GM06990 (cell line): ENCODE measurements at regions not wholly inside any gene's neighbourhood (a gene's known extent, or its start where the extent isn't known, plus 50 kb on each side); places are given as distances from the start of the nearest gene placed in this dataset.
"Not testable (repeated sequence)": the region's sequence is repeated elsewhere in the genome, so short reads cannot be mapped to it uniquely, and the experiment has no call there.

ENCODE experiments used
- DNase-seq: peaks from one replicate; pipeline ENCODE4 v3.0.0-alpha.2; 2011; ENCODE audit not compliant: insufficient read length; ENCODE audit errors: extremely low read depth
- H3K27me3 ChIP-seq: replicated peaks from 2 replicates; pipeline ENCODE4 v1.6.0; 2011; ENCODE audit warnings: low read length; ENCODE audit not compliant: control insufficient read depth, insufficient read depth
- H3K36me3 ChIP-seq: 2 replicates; pipeline ENCODE4 v1.5.1; 2011; ENCODE audit warnings: low read length; ENCODE audit not compliant: control insufficient read depth, insufficient read depth
- H3K4me3 ChIP-seq: replicated peaks from 2 replicates; pipeline ENCODE4 v1.5.1; 2011; ENCODE audit warnings: low read depth, mild to moderate bottlenecking, control low read depth, low read length
- TF ChIP-seq, protein P1 (sequence below): IDR thresholded peaks from 2 replicates; pipeline ENCODE4 v1.5.1; 2011; ENCODE audit warnings: low read length, control low read depth, mild to moderate bottlenecking, inconsistent platforms; ENCODE audit not compliant: insufficient read depth, poor library complexity, severe bottlenecking

DNA sequence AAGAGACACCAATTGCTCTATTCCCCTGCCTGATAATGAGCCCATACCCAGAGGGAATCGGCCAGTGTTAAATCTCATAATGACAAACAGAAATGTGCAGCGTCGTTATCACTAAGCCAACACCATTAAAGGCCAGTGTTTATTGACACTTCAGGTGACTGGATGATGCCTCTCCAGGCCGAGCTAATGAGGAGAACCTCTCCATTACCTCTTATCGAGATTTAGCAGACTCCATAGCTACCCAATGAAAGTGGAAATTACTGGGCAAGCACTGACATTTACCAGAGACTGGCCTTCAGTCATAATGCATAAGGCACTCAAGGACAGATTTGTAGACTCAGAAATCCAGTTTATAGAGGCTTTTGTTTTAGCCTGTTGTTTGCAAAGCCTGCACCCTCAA lies 669.5 kb downstream of the MAFB start:
- DNase-seq, result no peak
- TF ChIP-seq, protein P1, sequence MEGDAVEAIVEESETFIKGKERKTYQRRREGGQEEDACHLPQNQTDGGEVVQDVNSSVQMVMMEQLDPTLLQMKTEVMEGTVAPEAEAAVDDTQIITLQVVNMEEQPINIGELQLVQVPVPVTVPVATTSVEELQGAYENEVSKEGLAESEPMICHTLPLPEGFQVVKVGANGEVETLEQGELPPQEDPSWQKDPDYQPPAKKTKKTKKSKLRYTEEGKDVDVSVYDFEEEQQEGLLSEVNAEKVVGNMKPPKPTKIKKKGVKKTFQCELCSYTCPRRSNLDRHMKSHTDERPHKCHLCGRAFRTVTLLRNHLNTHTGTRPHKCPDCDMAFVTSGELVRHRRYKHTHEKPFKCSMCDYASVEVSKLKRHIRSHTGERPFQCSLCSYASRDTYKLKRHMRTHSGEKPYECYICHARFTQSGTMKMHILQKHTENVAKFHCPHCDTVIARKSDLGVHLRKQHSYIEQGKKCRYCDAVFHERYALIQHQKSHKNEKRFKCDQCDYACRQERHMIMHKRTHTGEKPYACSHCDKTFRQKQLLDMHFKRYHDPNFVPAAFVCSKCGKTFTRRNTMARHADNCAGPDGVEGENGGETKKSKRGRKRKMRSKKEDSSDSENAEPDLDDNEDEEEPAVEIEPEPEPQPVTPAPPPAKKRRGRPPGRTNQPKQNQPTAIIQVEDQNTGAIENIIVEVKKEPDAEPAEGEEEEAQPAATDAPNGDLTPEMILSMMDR, result no peak
- no peak overlapping the region for H3K4me3 ChIP-seq
- no peaks in the 10 kb centered on the region for H3K27me3 ChIP-seq
- H3K36me3 ChIP-seq, result no peaks in the 10 kb centered on the region

DNA sequence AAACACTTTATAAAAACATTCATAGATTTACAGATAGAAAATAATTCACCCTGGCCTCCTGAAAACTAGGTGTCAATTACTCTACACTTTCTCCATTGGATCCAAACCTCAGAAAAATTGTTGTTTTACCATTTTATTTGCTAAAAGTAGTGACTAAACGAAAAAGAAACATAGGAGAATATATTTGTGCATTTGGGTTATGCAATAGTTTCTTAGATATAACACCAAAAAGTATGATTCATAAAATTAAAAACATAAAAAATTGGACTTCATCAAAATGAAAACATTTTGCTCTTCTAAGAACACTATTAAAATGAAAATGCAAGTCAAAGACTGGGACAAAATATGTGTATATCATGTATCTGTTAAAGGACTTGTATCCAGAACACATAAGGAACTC lies 671.3 kb downstream of the MAFB start:
- Histone ChIP-seq H3K4me3 (no peak overlapping the region), H3K27me3 (no peaks in the 10 kb centered on the region), H3K36me3 (no peaks in the 10 kb centered on the region)
- DNase-seq, result no peak
- TF ChIP-seq, protein P1, result no peak

DNA sequence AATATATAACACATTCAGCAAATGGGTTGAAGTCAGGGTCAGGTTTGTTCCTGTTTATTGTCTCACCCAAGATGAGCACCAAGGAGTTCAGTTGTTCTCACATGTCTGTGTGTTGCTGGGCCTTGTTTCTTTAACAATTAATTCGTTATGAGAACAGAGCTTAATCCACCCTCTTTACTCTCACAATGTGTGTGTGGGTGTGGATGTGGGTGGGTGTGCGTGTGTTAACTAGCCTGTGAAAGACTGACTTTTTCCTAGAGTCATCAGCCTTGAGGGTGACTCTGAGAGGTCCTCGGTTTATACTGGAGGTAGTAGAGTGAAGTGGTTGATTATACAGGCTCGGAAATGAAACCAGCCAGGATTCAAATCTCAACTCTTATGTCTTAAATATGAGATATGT lies 672.1 kb downstream of the MAFB start:
- TF ChIP-seq, protein P1, result no peak
- no peak overlapping the region for H3K4me3 ChIP-seq
- no peaks in the 10 kb centered on the region for H3K27me3 ChIP-seq
- no peaks in the 10 kb centered on the region for H3K36me3 ChIP-seq
- DNase-seq, result no peak

DNA sequence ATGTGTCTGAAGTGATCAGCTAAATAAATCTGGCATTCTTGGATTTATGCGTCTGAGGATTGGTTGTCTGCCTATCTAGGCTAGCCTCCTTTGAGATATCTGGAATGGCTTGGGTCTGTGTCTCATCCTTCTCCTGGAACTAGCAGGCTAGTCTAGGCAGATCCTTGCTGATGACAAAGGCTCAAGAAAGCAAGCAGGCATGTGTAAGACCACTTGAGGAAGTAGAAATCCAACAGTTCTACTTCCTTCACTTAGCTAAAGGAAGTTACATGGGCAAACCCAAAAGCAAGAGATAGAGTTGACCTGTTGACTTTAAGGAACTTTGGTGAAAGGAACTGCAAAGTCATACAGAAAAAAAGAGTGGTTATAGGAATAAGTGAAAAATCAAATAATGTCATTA lies 672.6 kb downstream of the MAFB start:
- H3K4me3 ChIP-seq, result no peak overlapping the region
- no peaks in the 10 kb centered on the region for H3K36me3 ChIP-seq
- no peak for DNase-seq
- no peaks in the 10 kb centered on the region for H3K27me3 ChIP-seq
- TF ChIP-seq, protein P1, result no peak

- H3K4me3 ChIP-seq, H3K27me3 ChIP-seq, DNase-seq, H3K36me3 ChIP-seq: not testable (repeated sequence)
Measured at GRCh38 chr20:40012026-40012425, 677.0 kb downstream of the MAFB start.

GRCh38 chr20:40010483-40010882 lies 678.6 kb downstream of the MAFB start:
- Histone ChIP-seq H3K27me3 (no peaks in the 10 kb centered on the region; the same call in 1 of the 2 replicates), H3K36me3 (no peaks in the 10 kb centered on the region), H3K4me3 (no peak overlapping the region)
- TF ChIP-seq, protein P1, result no peak
- no peak for DNase-seq
